ENCODE measurements at regions not wholly inside any gene's neighbourhood (a gene's known extent, or its start where the extent isn't known, plus 50 kb on each side); places are given as distances from the start of the nearest gene placed in this dataset.

- DNase-seq, result no peak
Measured at GRCh38 chr5:160175438-160176218, 53.7 kb upstream of the FABP6 start.

- no peak for DNase-seq
Measured at GRCh38 chr5:160174780-160175437, 54.4 kb upstream of the FABP6 start.

GRCh38 chr5:160174290-160174689 lies 55.0 kb upstream of the FABP6 start:
- DNase-seq, result no peak

- no peak for DNase-seq
Measured at GRCh38 chr5:160171666-160172065, 52.4 kb upstream of the PWWP2A start.

GRCh38 chr5:160169326-160169725 lies 50.1 kb upstream of the PWWP2A start:
- peak; percentile 66 to 91 (median 87) for DNase-seq

Data from suppressor macrophage treated with lipopolysaccharide for 1 hour (primary cell).